Testis (tissue), 2 donors: ENCODE measurements at regions not wholly inside any gene's neighbourhood (a gene's known extent, or its start where the extent isn't known, plus 50 kb on each side); places are given as distances from the start of the nearest gene placed in this dataset.

Source experiments
- CTCF ChIP-seq, 3 experiments: fragments of 450-650 bp in 2 of 3; fragments of 200-600 bp in 1 of 3; sonication (generic) in 1 of 3; IDR thresholded peaks; one replicate each; pipeline ENCODE4 v1.5.1; 2016 to 2019; ENCODE audit warnings: antibody characterized with exemption in 3 of 3, mild to moderate bottlenecking in 2 of 3, moderate library complexity in 1 of 3
- POLR2A ChIP-seq: fragments of 450-650 bp; IDR thresholded peaks from one replicate; pipeline ENCODE4 v1.6.1; 2017; ENCODE audit warnings: antibody characterized with exemption, mild to moderate bottlenecking, moderate library complexity

GRCh38 chr2:62415019-62415431 lies 91.0 kb downstream of the TMEM17 start:
- TF ChIP-seq POLR2A (no peak), CTCF (IDR thresholded peaks at IDR 0.05) (no peak)
